ENCODE measurements at regions not wholly inside any gene's neighbourhood (a gene's known extent, or its start where the extent isn't known, plus 50 kb on each side); places are given as distances from the start of the nearest gene placed in this dataset.

DNA sequence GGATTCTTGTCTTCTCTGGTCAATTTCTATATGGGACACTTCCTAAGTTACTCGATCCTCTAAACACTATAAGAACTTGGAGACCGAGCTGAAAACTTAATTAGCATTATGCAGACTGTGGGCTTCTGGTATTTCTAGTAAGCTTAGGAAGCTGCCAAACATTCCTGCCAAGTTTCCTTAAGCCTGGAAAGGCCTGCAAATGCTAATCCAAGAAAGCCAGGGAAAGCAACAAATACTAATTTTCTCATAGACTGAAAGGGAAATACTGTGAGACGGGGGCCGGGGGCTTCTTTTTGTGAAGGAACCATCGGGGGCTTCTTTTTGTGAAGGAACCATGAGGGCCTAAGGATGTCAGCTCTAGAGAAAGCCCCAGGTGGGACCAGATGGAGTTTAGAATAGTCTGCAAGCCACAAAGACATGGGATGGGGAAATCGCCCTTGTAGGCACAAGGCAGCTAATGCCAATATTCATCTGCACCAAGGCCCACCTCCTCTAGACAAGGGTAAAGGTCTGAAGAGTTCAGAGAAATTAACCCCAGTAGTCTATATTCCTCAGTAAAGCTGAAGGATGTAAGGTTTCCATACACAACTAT is 332.4 kb upstream of the PRDM1 start:
- TF ChIP-seq, protein P1, sequence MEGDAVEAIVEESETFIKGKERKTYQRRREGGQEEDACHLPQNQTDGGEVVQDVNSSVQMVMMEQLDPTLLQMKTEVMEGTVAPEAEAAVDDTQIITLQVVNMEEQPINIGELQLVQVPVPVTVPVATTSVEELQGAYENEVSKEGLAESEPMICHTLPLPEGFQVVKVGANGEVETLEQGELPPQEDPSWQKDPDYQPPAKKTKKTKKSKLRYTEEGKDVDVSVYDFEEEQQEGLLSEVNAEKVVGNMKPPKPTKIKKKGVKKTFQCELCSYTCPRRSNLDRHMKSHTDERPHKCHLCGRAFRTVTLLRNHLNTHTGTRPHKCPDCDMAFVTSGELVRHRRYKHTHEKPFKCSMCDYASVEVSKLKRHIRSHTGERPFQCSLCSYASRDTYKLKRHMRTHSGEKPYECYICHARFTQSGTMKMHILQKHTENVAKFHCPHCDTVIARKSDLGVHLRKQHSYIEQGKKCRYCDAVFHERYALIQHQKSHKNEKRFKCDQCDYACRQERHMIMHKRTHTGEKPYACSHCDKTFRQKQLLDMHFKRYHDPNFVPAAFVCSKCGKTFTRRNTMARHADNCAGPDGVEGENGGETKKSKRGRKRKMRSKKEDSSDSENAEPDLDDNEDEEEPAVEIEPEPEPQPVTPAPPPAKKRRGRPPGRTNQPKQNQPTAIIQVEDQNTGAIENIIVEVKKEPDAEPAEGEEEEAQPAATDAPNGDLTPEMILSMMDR (IDR thresholded peaks at IDR 0.05), result no peak
- no peak for TF ChIP-seq EP300 (IDR thresholded peaks at IDR 0.05)
